Esophagus squamous epithelium (tissue), 5 donors: ENCODE measurements at regions not wholly inside any gene's neighbourhood (a gene's known extent, or its start where the extent isn't known, plus 50 kb on each side); places are given as distances from the start of the nearest gene placed in this dataset.

Experiments used
- DNase-seq: peaks from one replicate; lab custom pipeline; 2025; lab: John Stamatoyannopoulos, UW
- H3K27ac ChIP-seq, 4 donors: fragments of 200-600 bp; sonication (generic); one replicate each; pipeline ENCODE4 v1.5.1; 2016 to 2019; ENCODE audit warnings: mild to moderate bottlenecking in 1 of 4
- H3K27me3 ChIP-seq, 4 donors: fragments of 200-600 bp; sonication (generic); 1 replicate in 3 of 4; 2 replicates in 1 of 4; pipeline versions ENCODE4 v1.5.1 to v1.6.0; 2017 to 2021; ENCODE audit warnings: antibody characterized with exemption in 1 of 4
- H3K36me3 ChIP-seq, 3 donors: fragments of 200-600 bp; sonication (generic); one replicate each; pipeline ENCODE4 v1.5.1; 2016 to 2019
- H3K4me1 ChIP-seq, 3 donors: fragments of 200-600 bp; sonication (generic); one replicate each; pipeline ENCODE4 v1.5.1; 2017 to 2019
- H3K4me3 ChIP-seq, 4 donors: fragments of 200-600 bp; sonication (generic); 1 replicate in 3 of 4; 2 replicates in 1 of 4; pipeline ENCODE4 v1.5.1; 2016 to 2019; ENCODE audit warnings: mild to moderate bottlenecking in 2 of 4, moderate library complexity in 1 of 4
- H3K9me3 ChIP-seq, 3 donors: fragments of 200-600 bp; sonication (generic); one replicate each; pipeline ENCODE4 v1.5.1; 2016 to 2019
- CTCF ChIP-seq, 6 experiments: fragments of 450-650 bp in 4 of 6; fragments of 200-600 bp in 2 of 6; sonication (generic) in 2 of 6; IDR thresholded peaks; one replicate each; pipeline ENCODE4 v1.5.1; 2016 to 2019; ENCODE audit warnings: antibody characterized with exemption in 6 of 6, mild to moderate bottlenecking in 4 of 6, moderate library complexity in 4 of 6
- POLR2A ChIP-seq, 4 donors: fragments of 450-650 bp; IDR thresholded peaks; one replicate each; pipeline ENCODE4 v1.6.1; 2017; ENCODE audit warnings: antibody characterized with exemption in 4 of 4, mild to moderate bottlenecking in 4 of 4, moderate library complexity in 3 of 4
- WGBS, 2 donors: methylation state at CpG; one replicate each; pipeline ENCODE4 v1.1.5; 2018; 5-methylcytosine and 5-hydroxymethylcytosine counted together
- intact Hi-C: fragments of 100-400 bp; cut with DNase I; formaldehyde crosslinking; loops from one replicate; pipeline ENCODE4 v1.15.0; 2022
- donor health status: DM: yes; HTN: yes; CAD: no.

- H3K27ac ChIP-seq, result no peak overlapping the region
- no peak overlapping the region for H3K4me3 ChIP-seq
- no peaks in the 10 kb centered on the region for H3K36me3 ChIP-seq
- TF ChIP-seq POLR2A (IDR thresholded peaks at IDR 0.05), result no peak
- no peak for TF ChIP-seq CTCF (IDR thresholded peaks at IDR 0.05)
- H3K4me1 ChIP-seq, result no peaks in the 10 kb centered on the region
- intact Hi-C loops, result no loop called here
- 51 to 68% methylated on average over 6 of the region's 6 CpGs for WGBS, 2 donors
- peaks cover 0 to 45% (median 0%) of the 10 kb centered on the region in 4 donors for H3K27me3 ChIP-seq
- DNase-seq, result no peak
- no peaks in the 10 kb centered on the region for H3K9me3 ChIP-seq
These were observed 51.1 kb upstream of the GRIK3 start for GRCh38 chr1:37085393-37085792.

GRCh38 chr1:37089750-37090149 is 55.4 kb upstream of the GRIK3 start:
- Histone ChIP-seq H3K4me1 (no peaks in the 10 kb centered on the region), H3K27ac (no peak overlapping the region), H3K36me3 (no peaks in the 10 kb centered on the region), H3K9me3 (no peaks in the 10 kb centered on the region), H3K4me3 (no peak overlapping the region), H3K27me3 (peaks cover 0 to 47% (median 0%) of the 10 kb centered on the region in 4 donors)
- WGBS, 2 donors, result 49 to 61% methylated on average over 3 of the region's 3 CpGs
- no peak for DNase-seq
- TF ChIP-seq POLR2A (IDR thresholded peaks at IDR 0.05) (no peak), CTCF (IDR thresholded peaks at IDR 0.05) (no peak)
- intact Hi-C loops, result no loop called here

GRCh38 chr1:37090671-37091070 is 56.4 kb upstream of the GRIK3 start:
- DNase-seq, result no peak
- peaks cover 0 to 56% (median 0%) of the 10 kb centered on the region in 4 donors for H3K27me3 ChIP-seq
- intact Hi-C loops, result no loop called here
- H3K4me3 ChIP-seq, result no peak overlapping the region
- no peak overlapping the region for H3K27ac ChIP-seq
- 97 to 98% methylated on average over 2 of the region's 2 CpGs for WGBS, 2 donors
- TF ChIP-seq CTCF (IDR thresholded peaks at IDR 0.05) (no peak), POLR2A (IDR thresholded peaks at IDR 0.05) (no peak)
- H3K36me3 ChIP-seq, result no peaks in the 10 kb centered on the region
- no peaks in the 10 kb centered on the region for H3K4me1 ChIP-seq
- H3K9me3 ChIP-seq, result no peaks in the 10 kb centered on the region

GRCh38 chr1:37092937-37093336 is 58.6 kb upstream of the GRIK3 start:
- H3K4me3 ChIP-seq, result no peak overlapping the region
- no peaks in the 10 kb centered on the region for H3K36me3 ChIP-seq
- H3K27ac ChIP-seq, result no peak overlapping the region
- WGBS, 2 donors, result 33 to 52% methylated on average over 1 of the region's 1 CpG
- intact Hi-C loops, result no loop called here
- no peaks in the 10 kb centered on the region for H3K9me3 ChIP-seq
- TF ChIP-seq CTCF (IDR thresholded peaks at IDR 0.05), result no peak
- no peak for TF ChIP-seq POLR2A (IDR thresholded peaks at IDR 0.05)
- H3K4me1 ChIP-seq, result no peaks in the 10 kb centered on the region
- peaks cover 0 to 48% (median 0%) of the 10 kb centered on the region in 4 donors for H3K27me3 ChIP-seq
- no peak for DNase-seq

- intact Hi-C loops, result no loop called here
These were observed 60.0 kb upstream of the GRIK3 start for GRCh38 chr1:37094302-37094701.

More at GRCh38 chr1:37094302-37094701, 60.0 kb upstream of the GRIK3 start:
- peaks cover 0 to 37% (median 0%) of the 10 kb centered on the region in 4 donors for H3K27me3 ChIP-seq
- H3K4me3 ChIP-seq, result no peak overlapping the region
- H3K9me3 ChIP-seq, result no peaks in the 10 kb centered on the region
- H3K36me3 ChIP-seq, result no peaks in the 10 kb centered on the region
- TF ChIP-seq POLR2A (IDR thresholded peaks at IDR 0.05) (no peak), CTCF (IDR thresholded peaks at IDR 0.05) (no peak)
- 36 to 38% methylated on average over 5 to 6 of the region's 6 CpGs for WGBS, 2 donors
- no peak overlapping the region for H3K27ac ChIP-seq
- DNase-seq, result no peak
- no peaks in the 10 kb centered on the region for H3K4me1 ChIP-seq
